ENCODE measurements at regions not wholly inside any gene's neighbourhood (a gene's known extent, or its start where the extent isn't known, plus 50 kb on each side); places are given as distances from the start of the nearest gene placed in this dataset.
"Not testable (repeated sequence)": the region's sequence is repeated elsewhere in the genome, so short reads cannot be mapped to it uniquely, and the experiment has no call there.

- intact Hi-C loops (cut with micrococcal nuclease; ENCODE audit: unreplicated experiment), result no loop called here
- Histone ChIP-seq H3K36me3 (ENCODE audit: insufficient read depth, low read length, poor library complexity, severe bottlenecking) (no peaks in the 10 kb centered on the region), H3K9me3 (ENCODE audit: low read depth, low read length, poor library complexity, severe bottlenecking) (no peaks in the 10 kb centered on the region), H3K27me3 (replicated peaks; ENCODE audit: insufficient read depth, low read depth, low read length, poor library complexity) (no peaks in the 10 kb centered on the region), H3K27ac (ENCODE audit: low read depth, low read length, poor library complexity, severe bottlenecking) (no peak overlapping the region), H3K4me3 (ENCODE audit: low read depth, low read length, poor library complexity, severe bottlenecking) (no peak overlapping the region), H3K4me1 (ENCODE audit: insufficient read depth, low read length, poor library complexity, severe bottlenecking) (no peaks in the 10 kb centered on the region)
- CTCF ChIA-PET, result no interaction called here
- POLR2A ChIA-PET (ENCODE audit: low non-redundant PET), result no interaction called here
- DNase-seq (ENCODE audit: low spot score), result no peak
- TF ChIP-seq CTCF (conservative IDR thresholded peaks at IDR 0.05; ENCODE audit: low read depth, low read length), result no peak
- no peak for TF ChIP-seq EZH2 (IDR thresholded peaks at IDR 0.05; ENCODE audit: borderline replicate concordance, low read depth, low read length, poor library complexity, severe bottlenecking)
- no TSS peak for BruUV-seq (replicated peaks)
These were observed 193.3 kb upstream of the KCND2 start for GRCh38 chr7:120079704-120080103.

GRCh38 chr7:120086468-120086867 lies 186.5 kb upstream of the KCND2 start:
- H3K36me3 ChIP-seq (ENCODE audit: insufficient read depth, low read length, poor library complexity, severe bottlenecking); DNase-seq (ENCODE audit: low spot score); BruUV-seq (replicated peaks); POLR2A ChIA-PET (ENCODE audit: low non-redundant PET); H3K27me3 ChIP-seq (replicated peaks; ENCODE audit: insufficient read depth, low read depth, low read length, poor library complexity); CTCF ChIA-PET; H3K4me3 ChIP-seq (ENCODE audit: low read depth, low read length, poor library complexity, severe bottlenecking); H3K9me3 ChIP-seq (ENCODE audit: low read depth, low read length, poor library complexity, severe bottlenecking); H3K4me1 ChIP-seq (ENCODE audit: insufficient read depth, low read length, poor library complexity, severe bottlenecking); intact Hi-C loops (cut with micrococcal nuclease; ENCODE audit: unreplicated experiment); H3K27ac ChIP-seq (ENCODE audit: low read depth, low read length, poor library complexity, severe bottlenecking): not testable (repeated sequence)

- Histone ChIP-seq H3K9me3 (ENCODE audit: low read depth, low read length, poor library complexity, severe bottlenecking) (no peaks in the 10 kb centered on the region), H3K27ac (ENCODE audit: low read depth, low read length, poor library complexity, severe bottlenecking) (no peak overlapping the region), H3K27me3 (replicated peaks; ENCODE audit: insufficient read depth, low read depth, low read length, poor library complexity) (no peaks in the 10 kb centered on the region), H3K4me1 (ENCODE audit: insufficient read depth, low read length, poor library complexity, severe bottlenecking) (no peaks in the 10 kb centered on the region), H3K36me3 (ENCODE audit: insufficient read depth, low read length, poor library complexity, severe bottlenecking) (no peaks in the 10 kb centered on the region), H3K4me3 (ENCODE audit: low read depth, low read length, poor library complexity, severe bottlenecking) (no peak overlapping the region)
- ChIA-PET POLR2A (ENCODE audit: low non-redundant PET) (no interaction called here), CTCF (no interaction called here)
- BruUV-seq (replicated peaks), result no TSS peak
- no peak for DNase-seq (ENCODE audit: low spot score)
- no peak for TF ChIP-seq CTCF (conservative IDR thresholded peaks at IDR 0.05; ENCODE audit: low read depth, low read length)
- TF ChIP-seq EZH2 (IDR thresholded peaks at IDR 0.05; ENCODE audit: borderline replicate concordance, low read depth, low read length, poor library complexity, severe bottlenecking), result no peak
- intact Hi-C loops (cut with micrococcal nuclease; ENCODE audit: unreplicated experiment), result loop anchor here (2.0 kb wide), 1 partner anchor 51 kb away; no protein-coding TSS in a partner anchor
These were observed 183.0 kb upstream of the KCND2 start for GRCh38 chr7:120089968-120090367.

GRCh38 chr7:120091807-120092206 lies 181.2 kb upstream of the KCND2 start:
- no peaks in the 10 kb centered on the region for H3K4me1 ChIP-seq (ENCODE audit: insufficient read depth, low read length, poor library complexity, severe bottlenecking)
- no TSS peak for BruUV-seq (replicated peaks)
- no peak for DNase-seq (ENCODE audit: low spot score)
- no peak for TF ChIP-seq EZH2 (IDR thresholded peaks at IDR 0.05; ENCODE audit: borderline replicate concordance, low read depth, low read length, poor library complexity, severe bottlenecking)
- TF ChIP-seq CTCF (conservative IDR thresholded peaks at IDR 0.05; ENCODE audit: low read depth, low read length), result no peak
- ChIA-PET POLR2A (ENCODE audit: low non-redundant PET) (no interaction called here), CTCF (no interaction called here)
- H3K36me3 ChIP-seq (ENCODE audit: insufficient read depth, low read length, poor library complexity, severe bottlenecking), result no peaks in the 10 kb centered on the region
- H3K27ac ChIP-seq (ENCODE audit: low read depth, low read length, poor library complexity, severe bottlenecking), result no peak overlapping the region
- no peaks in the 10 kb centered on the region for H3K27me3 ChIP-seq (replicated peaks; ENCODE audit: insufficient read depth, low read depth, low read length, poor library complexity)
- no peak overlapping the region for H3K4me3 ChIP-seq (ENCODE audit: low read depth, low read length, poor library complexity, severe bottlenecking)
- intact Hi-C loops (cut with micrococcal nuclease; ENCODE audit: unreplicated experiment), result no loop called here
- H3K9me3 ChIP-seq (ENCODE audit: low read depth, low read length, poor library complexity, severe bottlenecking), result no peaks in the 10 kb centered on the region

All from A673 (cell line).